ENCODE measurements at regions not wholly inside any gene's neighbourhood (a gene's known extent, or its start where the extent isn't known, plus 50 kb on each side); places are given as distances from the start of the nearest gene placed in this dataset.

GRCh38 chr6:90955246-90955645 lies 368.4 kb upstream of the MAP3K7 start:
- H3K27ac ChIP-seq, result no peak overlapping the region
- no peaks in the 10 kb centered on the region for H3K9me3 ChIP-seq
- FAIRE-seq (no peak), DNase-seq (ENCODE audit: low read depth in 1 of 2, low spot score in 1 of 2) (no peak), ATAC-seq (no peak)
- ChIA-PET POLR2A (no interaction called here), CTCF (no interaction called here)
- H3K4me2 ChIP-seq, result no peak overlapping the region
- WGBS (ENCODE audit: missing lambda C conversion rate), result 34% methylated on average over 3 of the region's 3 CpGs
- TF ChIP-seq CHD2 (IDR thresholded peaks at IDR 0.05; ENCODE audit: low read length, partially characterized antibody) (no peak), REST (IDR thresholded peaks at IDR 0.05) (no peak), EP300 (IDR thresholded peaks at IDR 0.05) (no peak), E2F6 (IDR thresholded peaks at IDR 0.05; ENCODE audit: borderline replicate concordance, low read depth) (no peak), RNF2 (IDR thresholded peaks at IDR 0.05; ENCODE audit: borderline replicate concordance, low read depth) (no peak), TFCP2L1 (CRISPR knock-in tag; IDR thresholded peaks at IDR 0.05) (no peak), USF2 (IDR thresholded peaks at IDR 0.05) (no peak), HES2 (IDR thresholded peaks at IDR 0.05) (no peak), POLR2AphosphoS2 (conservative IDR thresholded peaks at IDR 0.05; ENCODE audit: low read length) (no peak), ATOH8 (CRISPR knock-in tag; IDR thresholded peaks at IDR 0.05; ENCODE audit: low read depth) (no peak), FOXS1 (CRISPR knock-in tag; IDR thresholded peaks at IDR 0.05) (no peak), ELK1 (IDR thresholded peaks at IDR 0.05; ENCODE audit: low read depth, low read length) (no peak)
- H3K4me3 ChIP-seq, result no peak overlapping the region
- no peaks in the 10 kb centered on the region for H3K4me1 ChIP-seq

- no peak for ATAC-seq
- H3K9me3 ChIP-seq, result no peaks in the 10 kb centered on the region
- ChIA-PET POLR2A (no interaction called here), CTCF (no interaction called here)
- no peak for FAIRE-seq
- H3K4me1 ChIP-seq, result no peaks in the 10 kb centered on the region
- TF ChIP-seq RAD21 (conservative IDR thresholded peaks at IDR 0.05 in 1 of 2, IDR thresholded peaks at IDR 0.05 in 1 of 2), result no peak
- no peak for TF ChIP-seq KDM1A (IDR thresholded peaks at IDR 0.05; ENCODE audit: low read depth)
- TF ChIP-seq MAZ (IDR thresholded peaks at IDR 0.05; ENCODE audit: borderline replicate concordance, low read depth, low read length), result no peak
- no peak for TF ChIP-seq GATA3 (IDR thresholded peaks at IDR 0.05; ENCODE audit: borderline replicate concordance)
- no peak for TF ChIP-seq HOXB13 (CRISPR knock-in tag; IDR thresholded peaks at IDR 0.05; ENCODE audit: low read depth)
- H3K27ac ChIP-seq, result no peak overlapping the region
- no peak overlapping the region for H3K4me2 ChIP-seq
- DNase-seq (ENCODE audit: low read depth in 1 of 2, low spot score in 1 of 2), result no peak
- H3K4me3 ChIP-seq, result no peak overlapping the region
Measured at GRCh38 chr6:90953405-90954161, 366.7 kb upstream of the MAP3K7 start.
